ENCODE measurements at regions not wholly inside any gene's neighbourhood (a gene's known extent, or its start where the extent isn't known, plus 50 kb on each side); places are given as distances from the start of the nearest gene placed in this dataset.
"Not testable (repeated sequence)": the region's sequence is repeated elsewhere in the genome, so short reads cannot be mapped to it uniquely, and the experiment has no call there.

- Mint-ChIP-seq H3K36me3 (ENCODE audit: insufficient read depth) (no peaks in the 10 kb centered on the region), H3K27ac (no peak overlapping the region), H3K4me3 (ENCODE audit: low read depth) (no peak overlapping the region), H3K9me3 (ENCODE audit: low read depth) (no peaks in the 10 kb centered on the region), H3K4me1 (ENCODE audit: low read depth) (no peaks in the 10 kb centered on the region), H3K27me3 (no peaks in the 10 kb centered on the region)
- no peak for DNase-seq (ENCODE audit: low spot score, unreplicated experiment)
- no peak for TF ChIP-seq CTCF (IDR thresholded peaks at IDR 0.05; ENCODE audit: unreplicated experiment)
Observed at GRCh38 chr9:90502134-90502533, 140.5 kb downstream of the DIRAS2 start.

- H3K4me1 Mint-ChIP-seq (ENCODE audit: low read depth), result no peaks in the 10 kb centered on the region
- H3K27ac Mint-ChIP-seq, result no peak overlapping the region
- TF ChIP-seq CTCF (IDR thresholded peaks at IDR 0.05; ENCODE audit: unreplicated experiment), result no peak
- no peak overlapping the region for H3K4me3 Mint-ChIP-seq (ENCODE audit: low read depth)
- H3K36me3 Mint-ChIP-seq (ENCODE audit: insufficient read depth), result no peaks in the 10 kb centered on the region
- no peaks in the 10 kb centered on the region for H3K27me3 Mint-ChIP-seq
- no peak for DNase-seq (ENCODE audit: low spot score, unreplicated experiment)
- H3K9me3 Mint-ChIP-seq (ENCODE audit: low read depth), result no peaks in the 10 kb centered on the region
Observed at GRCh38 chr9:90504486-90504885, 138.1 kb downstream of the DIRAS2 start.

GRCh38 chr9:90505695-90506094 is 136.9 kb downstream of the DIRAS2 start:
- Mint-ChIP-seq H3K36me3 (ENCODE audit: insufficient read depth) (no peaks in the 10 kb centered on the region), H3K27ac (no peak overlapping the region), H3K4me1 (ENCODE audit: low read depth) (no peaks in the 10 kb centered on the region)

GRCh38 chr9:90506402-90506801 is 136.2 kb downstream of the DIRAS2 start:
- not testable (repeated sequence) for H3K27ac Mint-ChIP-seq; H3K9me3 Mint-ChIP-seq (ENCODE audit: low read depth); H3K4me3 Mint-ChIP-seq (ENCODE audit: low read depth); H3K36me3 Mint-ChIP-seq (ENCODE audit: insufficient read depth); H3K4me1 Mint-ChIP-seq (ENCODE audit: low read depth); DNase-seq (ENCODE audit: low spot score, unreplicated experiment); H3K27me3 Mint-ChIP-seq

More at GRCh38 chr9:90505695-90506094, 136.9 kb downstream of the DIRAS2 start:
- Mint-ChIP-seq H3K27me3 (no peaks in the 10 kb centered on the region), H3K9me3 (ENCODE audit: low read depth) (no peaks in the 10 kb centered on the region), H3K4me3 (ENCODE audit: low read depth) (no peak overlapping the region)
- no peak for TF ChIP-seq CTCF (IDR thresholded peaks at IDR 0.05; ENCODE audit: unreplicated experiment)
- DNase-seq (ENCODE audit: low spot score, unreplicated experiment), result no peak

- no peaks in the 10 kb centered on the region for H3K27me3 Mint-ChIP-seq
- no peak for DNase-seq (ENCODE audit: low spot score, unreplicated experiment)
- H3K36me3 Mint-ChIP-seq (ENCODE audit: insufficient read depth), result no peaks in the 10 kb centered on the region
- no peaks in the 10 kb centered on the region for H3K4me1 Mint-ChIP-seq (ENCODE audit: low read depth)
- H3K4me3 Mint-ChIP-seq (ENCODE audit: low read depth), result no peak overlapping the region
- H3K9me3 Mint-ChIP-seq (ENCODE audit: low read depth), result peaks cover 5% of the 10 kb centered on the region
- H3K27ac Mint-ChIP-seq, result no peak overlapping the region
- TF ChIP-seq CTCF (IDR thresholded peaks at IDR 0.05; ENCODE audit: unreplicated experiment), result no peak
Observed at GRCh38 chr9:90507621-90508020, 135.0 kb downstream of the DIRAS2 start.

- no peaks in the 10 kb centered on the region for H3K27me3 Mint-ChIP-seq
- TF ChIP-seq CTCF (IDR thresholded peaks at IDR 0.05; ENCODE audit: unreplicated experiment), result no peak
- H3K4me3 Mint-ChIP-seq (ENCODE audit: low read depth), result no peak overlapping the region
- no peak for DNase-seq (ENCODE audit: low spot score, unreplicated experiment)
- H3K4me1 Mint-ChIP-seq (ENCODE audit: low read depth), result no peaks in the 10 kb centered on the region
- H3K9me3 Mint-ChIP-seq (ENCODE audit: low read depth), result peaks cover 5% of the 10 kb centered on the region
- no peaks in the 10 kb centered on the region for H3K36me3 Mint-ChIP-seq (ENCODE audit: insufficient read depth)
- H3K27ac Mint-ChIP-seq, result no peak overlapping the region
Observed at GRCh38 chr9:90508940-90509339, 133.7 kb downstream of the DIRAS2 start.
